GM23248 (cell line): ENCODE measurements at regions not wholly inside any gene's neighbourhood (a gene's known extent, or its start where the extent isn't known, plus 50 kb on each side); places are given as distances from the start of the nearest gene placed in this dataset.

Experiments used
- EZH2 ChIP-seq: fragments of 200-600 bp; sonication (generic); IDR thresholded peaks from 2 replicates; pipeline ENCODE4 v1.6.1; 2018; ENCODE audit warnings: antibody characterized with exemption, mild to moderate bottlenecking; ENCODE audit not compliant: insufficient read depth, poor library complexity, severe bottlenecking
- EZH2phosphoT487 ChIP-seq: fragments of 200-600 bp; sonication (generic); IDR thresholded peaks from 2 replicates; pipeline ENCODE4 v1.6.1; 2018; ENCODE audit warnings: antibody characterized with exemption, moderate library complexity, mild to moderate bottlenecking, low read depth; ENCODE audit not compliant: insufficient read depth

- TF ChIP-seq EZH2 (peak; percentile 49), EZH2phosphoT487 (no peak)
Observed at GRCh38 chr11:32333320-32333991, 101.9 kb downstream of the WT1 start.
